HG02759 (cell line): ENCODE measurements at regions not wholly inside any gene's neighbourhood (a gene's known extent, or its start where the extent isn't known, plus 50 kb on each side); places are given as distances from the start of the nearest gene placed in this dataset.
"Not testable (repeated sequence)": the region's sequence is repeated elsewhere in the genome, so short reads cannot be mapped to it uniquely, and the experiment has no call there.

Experiments used
- ATAC-seq: cut with Tn5 transposase; IDR thresholded peaks from one replicate; pipeline ENCODE4 v1.9.1; 2021; ENCODE audit warnings: mild to moderate bottlenecking, moderate library complexity; ENCODE audit not compliant: unreplicated experiment

GRCh38 chr4:28007693-28008092, 1147.1 kb downstream of the STIM2 start:
- ATAC-seq = no peak

GRCh38 chr4:28009541-28009940, 1148.9 kb downstream of the STIM2 start:
- no peak for ATAC-seq

GRCh38 chr4:28010577-28011240, 1150.1 kb downstream of the STIM2 start:
- ATAC-seq = no peak

GRCh38 chr4:28014469-28014868, 1153.8 kb downstream of the STIM2 start:
- no peak for ATAC-seq

GRCh38 chr4:28015996-28016395, 1155.4 kb downstream of the STIM2 start:
- no peak for ATAC-seq

GRCh38 chr4:28038253-28038652, 1177.6 kb downstream of the STIM2 start:
- not testable (repeated sequence) for ATAC-seq

- ATAC-seq = no peak
These were observed 1201.9 kb downstream of the STIM2 start for GRCh38 chr4:28062562-28062961.

- no peak for ATAC-seq
These were observed 1213.4 kb downstream of the STIM2 start for GRCh38 chr4:28073860-28074555.

GRCh38 chr4:28075401-28075956, 1214.8 kb downstream of the STIM2 start:
- ATAC-seq = no peak

- ATAC-seq = not testable (repeated sequence)
These were observed 1216.6 kb downstream of the STIM2 start for GRCh38 chr4:28077203-28077602.

- ATAC-seq = no peak
These were observed 1222.2 kb downstream of the STIM2 start for GRCh38 chr4:28082686-28083390.

- ATAC-seq = no peak
These were observed 1232.0 kb downstream of the STIM2 start for GRCh38 chr4:28092610-28093009.

- no peak for ATAC-seq
These were observed 1232.4 kb downstream of the STIM2 start for GRCh38 chr4:28093071-28093470.

GRCh38 chr4:28101583-28101982, 1240.9 kb downstream of the STIM2 start:
- ATAC-seq = no peak

GRCh38 chr4:28105271-28105859, 1244.7 kb downstream of the STIM2 start:
- ATAC-seq = no peak

- no peak for ATAC-seq
These were observed 1245.5 kb downstream of the STIM2 start for GRCh38 chr4:28106155-28106554.

GRCh38 chr4:28109801-28110200, 1249.2 kb downstream of the STIM2 start:
- no peak for ATAC-seq

- ATAC-seq = not testable (repeated sequence)
These were observed 1252.2 kb downstream of the STIM2 start for GRCh38 chr4:28112691-28113335.

- ATAC-seq = not testable (repeated sequence)
These were observed 1252.9 kb downstream of the STIM2 start for GRCh38 chr4:28113586-28113985.

GRCh38 chr4:28116526-28117083, 1256.0 kb downstream of the STIM2 start:
- ATAC-seq = not testable (repeated sequence)
